GM23338 (cell line): ENCODE measurements at regions not wholly inside any gene's neighbourhood (a gene's known extent, or its start where the extent isn't known, plus 50 kb on each side); places are given as distances from the start of the nearest gene placed in this dataset.

ENCODE experiments used
- ATAC-seq: fragments of 200-7000 bp; cut with Tn5 transposase; 3 replicates; pipeline ENCODE4 v1.9.1; 2020
- DNase-seq: peaks from one replicate; pipeline ENCODE4 v3.0.0-alpha.2; 2015; ENCODE audit warnings: low spot score
- H2AFZ ChIP-seq: fragments of 200-600 bp; sonication (generic); 2 replicates; pipeline ENCODE4 v1.8.0; 2016; ENCODE audit warnings: antibody characterized with exemption, mild to moderate bottlenecking, moderate library complexity
- H3F3A ChIP-seq: fragments of 200-600 bp; sonication (generic); replicated peaks from 2 replicates; pipeline ENCODE4 v1.8.0; 2017; ENCODE audit warnings: antibody characterized with exemption, mixed run types, low read depth
- H3K27ac ChIP-seq: fragments of 200-600 bp; sonication (generic); 2 replicates; pipeline ENCODE4 v1.6.1; 2016; ENCODE audit warnings: low read depth
- H3K27me3 ChIP-seq: fragments of 200-600 bp; sonication (generic); 2 replicates; pipeline ENCODE4 v1.8.0; 2016; ENCODE audit warnings: mild to moderate bottlenecking, mixed run types, moderate library complexity; ENCODE audit not compliant: insufficient read depth
- H3K36me3 ChIP-seq: fragments of 200-600 bp; sonication (generic); 2 replicates; pipeline ENCODE4 v1.8.0; 2016; ENCODE audit warnings: mild to moderate bottlenecking; ENCODE audit not compliant: insufficient read depth
- H3K4me1 ChIP-seq: fragments of 200-600 bp; sonication (generic); 2 replicates; pipeline ENCODE4 v1.8.0; 2016; ENCODE audit warnings: mild to moderate bottlenecking, moderate library complexity; ENCODE audit not compliant: insufficient read depth
- H3K4me2 ChIP-seq: fragments of 200-600 bp; sonication (generic); 2 replicates; pipeline ENCODE4 v1.7.1; 2017; ENCODE audit warnings: mixed run types
- H3K4me3 ChIP-seq: fragments of 200-600 bp; sonication (generic); 2 replicates; pipeline ENCODE4 v1.6.1; 2016; ENCODE audit warnings: mixed run types
- H3K79me2 ChIP-seq: fragments of 200-600 bp; sonication (generic); replicated peaks from 2 replicates; pipeline ENCODE4 v1.8.0; 2017; ENCODE audit warnings: mild to moderate bottlenecking; ENCODE audit not compliant: insufficient read depth
- H3K9me2 ChIP-seq: fragments of 200-600 bp; sonication (generic); 2 replicates; pipeline ENCODE4 v1.8.0; 2017; ENCODE audit not compliant: insufficient read depth
- H4K20me1 ChIP-seq: fragments of 200-600 bp; sonication (generic); replicated peaks from 2 replicates; pipeline ENCODE4 v1.8.0; 2017; ENCODE audit warnings: mild to moderate bottlenecking; ENCODE audit not compliant: insufficient read depth
- H3K27ac Mint-ChIP-seq: 2 replicates; pipeline ENCODE4 v1.8.0; 2020; ENCODE audit warnings: inconsistent platforms, mild to moderate bottlenecking, moderate library complexity, mixed read lengths
- H3K27me3 Mint-ChIP-seq: 3 replicates; pipeline ENCODE4 v1.8.0; 2022; ENCODE audit warnings: low read depth, mild to moderate bottlenecking, moderate library complexity, mixed read lengths, inconsistent platforms; ENCODE audit not compliant: insufficient read depth, poor library complexity
- H3K36me3 Mint-ChIP-seq: 3 replicates; pipeline ENCODE4 v1.8.0; 2021; ENCODE audit warnings: low read depth, mild to moderate bottlenecking, inconsistent platforms, moderate library complexity, mixed read lengths
- H3K4me1 Mint-ChIP-seq: 3 replicates; pipeline ENCODE4 v1.8.0; 2020; ENCODE audit warnings: mild to moderate bottlenecking, inconsistent platforms, mixed read lengths
- H3K4me3 Mint-ChIP-seq: 3 replicates; pipeline ENCODE4 v1.8.0; 2021; ENCODE audit warnings: moderate library complexity, mild to moderate bottlenecking, inconsistent platforms, mixed read lengths
- H3K9me3 Mint-ChIP-seq: 3 replicates; pipeline ENCODE4 v1.8.0; 2020; ENCODE audit warnings: moderate library complexity, mild to moderate bottlenecking, inconsistent platforms, mixed read lengths
- CTCF ChIP-seq, 2 experiments: fragments of 200-600 bp in 1 of 2; sonication (generic) in 1 of 2; conservative IDR thresholded peaks; 2 replicates each; pipeline versions ENCODE4 v1.5.1 to v1.6.1; 2016 to 2017; ENCODE audit warnings: antibody characterized with exemption in 2 of 2, low read depth in 2 of 2, mild to moderate bottlenecking in 2 of 2, moderate library complexity in 1 of 2
- ETS1 ChIP-seq: IDR thresholded peaks from 2 replicates; pipeline ENCODE4 v1.6.1; 2016; ENCODE audit warnings: antibody characterized with exemption
- EZH2 ChIP-seq: fragments of 200-600 bp; sonication (generic); IDR thresholded peaks from one replicate; pipeline ENCODE4 v1.8.0; 2017; ENCODE audit warnings: antibody characterized with exemption, mild to moderate bottlenecking, low read depth; ENCODE audit not compliant: unreplicated experiment
- NANOG ChIP-seq: IDR thresholded peaks from 2 replicates; pipeline ENCODE4 v1.6.1; 2016; ENCODE audit warnings: antibody characterized with exemption, borderline replicate concordance
- POLR2AphosphoS5 ChIP-seq: IDR thresholded peaks from 2 replicates; pipeline ENCODE4 v1.6.1; 2016; ENCODE audit warnings: antibody characterized with exemption, low read depth
- REST ChIP-seq: IDR thresholded peaks from one replicate; pipeline ENCODE4 v1.6.1; 2018; ENCODE audit warnings: antibody characterized with exemption; ENCODE audit not compliant: unreplicated experiment
- ZNF114 ChIP-seq: fragments of 250-450 bp; sonication (Bioruptor Pico); IDR thresholded peaks from 2 replicates; pipeline ENCODE4 v1.5.0; 2020; ENCODE audit warnings: mild to moderate bottlenecking, moderate library complexity
- ZNF331 ChIP-seq: fragments of 250-450 bp; sonication (Bioruptor Pico); IDR thresholded peaks from 2 replicates; pipeline ENCODE4 v1.5.0; 2020; ENCODE audit warnings: low read depth, mild to moderate bottlenecking, moderate library complexity

- Histone ChIP-seq H3K9me2 (no peaks in the 10 kb centered on the region; the same call in 1 of the 2 replicates), H3K4me3 (no peak overlapping the region), H3K79me2 (no peaks in the 10 kb centered on the region), H4K20me1 (no peaks in the 10 kb centered on the region), H2AFZ (no peak overlapping the region), H3K27ac (no peak overlapping the region), H3K4me2 (no peak overlapping the region), H3K27me3 (no peaks in the 10 kb centered on the region), H3K36me3 (no peaks in the 10 kb centered on the region), H3F3A (no peaks in the 10 kb centered on the region), H3K4me1 (peaks cover 3% of the 10 kb centered on the region; the same call in 1 of the 2 replicates)
- no peak for ATAC-seq
- no peak overlapping the region for H3K4me3 Mint-ChIP-seq
- no peaks in the 10 kb centered on the region for H3K9me3 Mint-ChIP-seq
- H3K27me3 Mint-ChIP-seq: peaks cover 8% of the 10 kb centered on the region
- no peaks in the 10 kb centered on the region for H3K36me3 Mint-ChIP-seq
- no peak overlapping the region for H3K27ac Mint-ChIP-seq
- peaks cover 10% of the 10 kb centered on the region; the same call in 2 of the 3 replicates for H3K4me1 Mint-ChIP-seq
- DNase-seq: no peak
- TF ChIP-seq REST: no peak
- TF ChIP-seq EZH2: no peak
- no peak for TF ChIP-seq ETS1
Observed at GRCh38 chr16:51055434-51055833, 95.6 kb downstream of the SALL1 start.

- H3K4me1 Mint-ChIP-seq: peaks cover 6% of the 10 kb centered on the region; the same call in 1 of the 3 replicates
- TF ChIP-seq POLR2AphosphoS5 (no peak), ZNF331 (no peak)
- Histone ChIP-seq H3K27me3 (no peaks in the 10 kb centered on the region), H4K20me1 (no peaks in the 10 kb centered on the region), H3K9me2 (no peaks in the 10 kb centered on the region; the same call in 1 of the 2 replicates), H3F3A (no peaks in the 10 kb centered on the region), H3K4me1 (no peaks in the 10 kb centered on the region), H3K36me3 (no peaks in the 10 kb centered on the region), H3K4me2 (no peak overlapping the region), H2AFZ (no peak overlapping the region), H3K4me3 (no peak overlapping the region), H3K27ac (no peak overlapping the region), H3K79me2 (no peaks in the 10 kb centered on the region)
- H3K36me3 Mint-ChIP-seq: no peaks in the 10 kb centered on the region
- H3K9me3 Mint-ChIP-seq: no peaks in the 10 kb centered on the region
- H3K27ac Mint-ChIP-seq: no peak overlapping the region
- H3K27me3 Mint-ChIP-seq: peaks cover 7% of the 10 kb centered on the region
- H3K4me3 Mint-ChIP-seq: no peak overlapping the region
- peak; percentile 39; the same call in 1 of the 3 replicates for ATAC-seq
- no peak for DNase-seq
Observed at GRCh38 chr16:51053775-51054174, 97.3 kb downstream of the SALL1 start.

- Mint-ChIP-seq H3K36me3 (no peaks in the 10 kb centered on the region), H3K27ac (no peak overlapping the region), H3K4me3 (no peak overlapping the region), H3K4me1 (peaks cover 5% of the 10 kb centered on the region), H3K27me3 (peaks cover 7% of the 10 kb centered on the region), H3K9me3 (no peaks in the 10 kb centered on the region)
- H3K79me2 ChIP-seq: no peaks in the 10 kb centered on the region
- H3K9me2 ChIP-seq: peaks cover 8% of the 10 kb centered on the region; the same call in 1 of the 2 replicates
- no peak for DNase-seq
- no peaks in the 10 kb centered on the region for H4K20me1 ChIP-seq
- H3K4me3 ChIP-seq: no peak overlapping the region
- H3F3A ChIP-seq: no peaks in the 10 kb centered on the region
- H3K4me2 ChIP-seq: no peak overlapping the region
- H2AFZ ChIP-seq: no peak overlapping the region
- no peak for ATAC-seq
- no peaks in the 10 kb centered on the region for H3K27me3 ChIP-seq
- no peaks in the 10 kb centered on the region for H3K36me3 ChIP-seq
- H3K4me1 ChIP-seq: no peaks in the 10 kb centered on the region
- H3K27ac ChIP-seq: no peak overlapping the region
- TF ChIP-seq CTCF (conservative IDR thresholded peaks at IDR 0.05; ENCODE audit: low read depth in 2 of 2) (no peak), NANOG (no peak), ZNF331 (no peak), ZNF114 (CRISPR knock-in tag) (no peak)
Observed at GRCh38 chr16:51051671-51052070, 99.4 kb downstream of the SALL1 start.
